GM10266 (cell line): ENCODE measurements at regions not wholly inside any gene's neighbourhood (a gene's known extent, or its start where the extent isn't known, plus 50 kb on each side); places are given as distances from the start of the nearest gene placed in this dataset.
"Not testable (repeated sequence)": the region's sequence is repeated elsewhere in the genome, so short reads cannot be mapped to it uniquely, and the experiment has no call there.

Experiments used
- DNase-seq: peaks from one replicate; pipeline ENCODE4 v3.0.0; 2012; ENCODE audit errors: extremely low spot score
- TF ChIP-seq, protein P1 (sequence below): IDR thresholded peaks from 2 replicates; pipeline ENCODE4 v1.5.1; 2012; ENCODE audit warnings: mild to moderate bottlenecking, low read depth; ENCODE audit not compliant: control insufficient read depth, insufficient read depth; ENCODE audit errors: missing control alignments

DNA sequence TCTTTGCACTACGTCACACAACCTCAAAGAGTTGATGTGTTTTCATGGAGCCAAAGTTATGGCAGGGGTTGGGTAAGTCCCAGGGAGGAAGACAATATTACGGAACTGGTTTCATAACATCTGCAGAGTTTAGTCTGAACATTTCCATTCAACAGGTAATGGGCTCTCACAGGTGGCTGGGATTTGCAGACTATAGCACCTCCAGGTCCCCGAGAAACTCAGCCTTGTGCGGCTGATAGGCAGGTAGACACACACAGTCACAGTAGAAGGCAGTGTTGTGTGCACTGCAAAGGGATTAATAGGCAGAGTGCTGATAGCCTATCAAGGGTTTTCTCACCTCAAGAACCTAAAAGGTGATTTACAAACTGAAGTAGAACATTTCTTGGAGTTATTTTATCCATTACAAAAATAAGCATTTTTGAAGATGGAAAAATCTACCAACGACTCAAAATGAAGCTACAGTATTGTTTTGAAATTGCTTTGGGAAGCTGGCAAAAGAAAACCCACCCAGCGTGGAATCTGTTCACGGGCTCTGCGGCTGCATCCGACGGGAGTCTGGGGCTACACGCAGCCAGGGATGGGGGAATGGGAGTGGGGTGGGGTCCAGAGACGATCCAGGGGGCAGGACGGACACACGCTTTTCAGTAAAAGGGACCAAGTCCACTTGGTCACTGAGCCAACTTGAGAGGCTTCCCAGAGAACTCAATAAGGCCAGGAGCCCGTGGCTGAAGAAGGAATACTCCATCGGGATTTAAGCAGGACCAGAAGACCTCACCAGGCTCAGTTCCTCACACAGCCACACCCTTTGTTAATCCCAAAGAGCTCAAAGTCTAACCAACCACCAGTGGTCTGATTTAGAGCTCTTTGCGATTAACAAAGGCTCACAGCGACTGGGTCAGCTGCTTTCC, 82.9 kb downstream of the CHRNA1 start:
- DNase-seq = no peak
- TF ChIP-seq, protein P1, sequence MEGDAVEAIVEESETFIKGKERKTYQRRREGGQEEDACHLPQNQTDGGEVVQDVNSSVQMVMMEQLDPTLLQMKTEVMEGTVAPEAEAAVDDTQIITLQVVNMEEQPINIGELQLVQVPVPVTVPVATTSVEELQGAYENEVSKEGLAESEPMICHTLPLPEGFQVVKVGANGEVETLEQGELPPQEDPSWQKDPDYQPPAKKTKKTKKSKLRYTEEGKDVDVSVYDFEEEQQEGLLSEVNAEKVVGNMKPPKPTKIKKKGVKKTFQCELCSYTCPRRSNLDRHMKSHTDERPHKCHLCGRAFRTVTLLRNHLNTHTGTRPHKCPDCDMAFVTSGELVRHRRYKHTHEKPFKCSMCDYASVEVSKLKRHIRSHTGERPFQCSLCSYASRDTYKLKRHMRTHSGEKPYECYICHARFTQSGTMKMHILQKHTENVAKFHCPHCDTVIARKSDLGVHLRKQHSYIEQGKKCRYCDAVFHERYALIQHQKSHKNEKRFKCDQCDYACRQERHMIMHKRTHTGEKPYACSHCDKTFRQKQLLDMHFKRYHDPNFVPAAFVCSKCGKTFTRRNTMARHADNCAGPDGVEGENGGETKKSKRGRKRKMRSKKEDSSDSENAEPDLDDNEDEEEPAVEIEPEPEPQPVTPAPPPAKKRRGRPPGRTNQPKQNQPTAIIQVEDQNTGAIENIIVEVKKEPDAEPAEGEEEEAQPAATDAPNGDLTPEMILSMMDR = no peak

DNA sequence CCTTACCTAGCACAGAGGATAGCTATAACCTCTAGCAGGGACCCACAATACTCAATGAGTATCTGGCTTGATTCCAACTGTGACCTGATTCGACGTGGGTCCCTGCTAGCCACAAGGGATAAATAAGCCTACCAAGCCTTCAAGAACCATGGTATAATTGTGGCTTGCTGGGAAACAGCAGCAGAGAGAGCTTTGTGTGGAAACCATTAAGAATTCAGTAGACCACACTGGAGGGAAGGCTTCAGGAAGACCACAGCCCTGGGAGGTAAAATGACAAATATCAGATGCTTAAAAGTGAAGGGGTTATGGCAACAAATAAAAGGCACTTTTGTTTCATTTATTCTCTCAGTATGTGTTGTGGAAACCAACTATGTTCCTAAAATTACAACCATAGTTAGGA, 82.6 kb upstream of the WIPF1 start:
- TF ChIP-seq, protein P1 = no peak
- DNase-seq = no peak

DNA sequence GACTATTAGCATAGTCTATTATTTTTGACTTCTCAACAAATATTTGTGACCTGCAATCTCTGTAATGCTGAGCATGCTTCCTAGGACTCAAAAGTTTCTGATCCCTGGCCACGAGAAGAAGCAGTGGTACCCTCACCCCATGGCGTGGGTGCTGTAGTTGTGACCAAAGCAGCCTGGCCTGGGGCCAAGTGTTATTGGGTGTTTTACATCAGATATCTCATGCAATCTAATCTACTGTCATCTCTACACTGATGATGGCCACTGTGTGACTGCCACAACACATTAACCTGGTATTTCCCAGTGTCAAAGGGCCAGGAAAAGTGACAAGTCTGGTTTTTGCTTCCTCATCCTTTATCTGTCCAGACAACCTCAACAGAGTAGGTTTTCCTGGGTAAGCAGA, 80.8 kb upstream of the WIPF1 start:
- TF ChIP-seq, protein P1 = no peak
- DNase-seq = no peak

DNA sequence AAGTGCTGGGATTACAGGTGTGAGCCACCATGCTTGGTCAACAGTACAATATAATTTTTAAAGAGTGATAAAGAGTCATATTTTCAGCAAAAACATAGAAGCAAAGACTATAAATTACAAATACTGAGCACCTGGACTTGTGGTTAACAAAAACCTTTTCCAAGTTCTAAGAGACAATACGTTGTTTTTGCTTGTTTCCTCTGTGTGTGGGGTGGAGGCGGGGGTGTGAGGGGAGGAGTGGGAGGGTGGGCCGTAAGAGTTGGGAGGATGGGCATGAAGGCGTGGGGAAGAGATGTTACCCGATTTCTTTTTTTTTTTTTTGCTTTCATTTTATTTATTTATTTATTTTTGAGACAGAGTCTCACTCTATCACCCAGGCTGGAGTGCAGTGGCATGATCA, 78.0 kb upstream of the WIPF1 start:
- TF ChIP-seq, protein P1 = no peak
- no peak for DNase-seq

DNA sequence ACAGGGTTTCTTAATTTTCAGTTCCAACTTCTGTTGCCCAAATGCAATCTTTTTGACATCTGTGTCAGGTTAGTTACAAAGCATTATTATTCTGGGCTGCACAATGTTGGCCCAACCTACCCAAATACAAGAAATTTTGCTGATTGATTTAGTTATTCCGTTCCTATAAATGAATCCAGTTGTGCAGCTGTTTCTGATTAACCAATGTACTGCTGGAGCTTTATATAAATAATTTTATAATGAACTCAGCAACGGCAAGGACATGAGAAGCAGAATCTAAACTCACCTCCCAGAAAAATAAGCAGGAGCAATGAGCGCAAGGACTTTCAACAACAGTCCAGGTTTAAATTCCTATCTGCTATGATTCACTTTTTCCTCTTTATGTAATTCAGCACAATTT, 76.3 kb upstream of the WIPF1 start:
- DNase-seq = no peak
- TF ChIP-seq, protein P1 = no peak

DNA sequence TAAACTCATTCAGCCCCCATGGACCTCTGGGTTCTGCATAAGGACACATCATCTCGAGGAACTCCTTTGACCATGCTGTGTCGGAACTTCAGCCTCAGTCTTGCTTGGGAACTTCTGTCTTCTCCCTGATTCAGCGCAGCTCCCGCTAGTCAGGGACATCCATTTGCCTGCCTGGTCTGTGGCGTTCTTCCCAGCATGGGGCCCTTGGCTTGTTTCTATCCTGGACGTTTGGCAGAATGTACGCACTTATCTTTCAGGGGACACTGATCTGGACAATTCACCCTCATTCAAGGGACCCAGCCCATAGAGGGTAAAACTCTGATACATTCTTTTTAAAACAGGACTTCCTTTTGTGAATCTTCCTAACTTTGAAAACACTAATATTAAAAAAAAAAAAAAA, 75.8 kb upstream of the WIPF1 start:
- DNase-seq = no peak
- TF ChIP-seq, protein P1 = no peak

DNA sequence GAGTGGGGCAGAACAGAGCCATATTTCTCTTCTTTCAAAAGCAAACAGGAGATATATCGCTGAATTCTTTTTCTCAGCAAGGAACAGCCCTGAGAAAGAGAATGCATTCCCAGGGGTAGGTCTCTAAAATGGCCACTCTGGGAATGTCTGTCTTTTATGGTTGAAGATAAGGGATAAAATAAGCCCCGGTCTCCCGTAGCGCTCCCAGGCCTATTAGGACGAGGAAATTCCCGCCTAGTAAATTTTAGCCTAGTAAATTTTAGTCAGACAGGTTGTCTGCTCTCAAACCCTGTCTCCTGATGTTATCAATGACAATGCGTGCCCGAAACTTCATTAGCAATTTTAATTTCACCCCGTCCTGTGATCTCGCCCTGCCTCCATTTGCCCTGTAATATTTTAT, 73.9 kb upstream of the WIPF1 start:
- DNase-seq = not testable (repeated sequence)
